ENCODE measurements at regions not wholly inside any gene's neighbourhood (a gene's known extent, or its start where the extent isn't known, plus 50 kb on each side); places are given as distances from the start of the nearest gene placed in this dataset.

GRCh38 chr6:106802139-106802538 lies 172.4 kb downstream of the CD24 start:
- no peak for DNase-seq (ENCODE audit: low read depth)
- H3K4me3 ChIP-seq (ENCODE audit: low read length) = no peak overlapping the region
- no peak for TF ChIP-seq CTCF (conservative IDR thresholded peaks at IDR 0.05; ENCODE audit: low read depth, low read length)

GRCh38 chr6:106801256-106801655 lies 171.9 kb downstream of the QRSL1 start:
- no peak for DNase-seq (ENCODE audit: low read depth)
- no peak for TF ChIP-seq CTCF (conservative IDR thresholded peaks at IDR 0.05; ENCODE audit: low read depth, low read length)
- H3K4me3 ChIP-seq (ENCODE audit: low read length) = no peak overlapping the region

- no peak overlapping the region for H3K4me3 ChIP-seq (ENCODE audit: low read length)
- no peak for DNase-seq (ENCODE audit: low read depth)
- TF ChIP-seq CTCF (conservative IDR thresholded peaks at IDR 0.05; ENCODE audit: low read depth, low read length) = no peak
Observed at GRCh38 chr6:106800379-106800778, 171.0 kb downstream of the QRSL1 start.

DNA sequence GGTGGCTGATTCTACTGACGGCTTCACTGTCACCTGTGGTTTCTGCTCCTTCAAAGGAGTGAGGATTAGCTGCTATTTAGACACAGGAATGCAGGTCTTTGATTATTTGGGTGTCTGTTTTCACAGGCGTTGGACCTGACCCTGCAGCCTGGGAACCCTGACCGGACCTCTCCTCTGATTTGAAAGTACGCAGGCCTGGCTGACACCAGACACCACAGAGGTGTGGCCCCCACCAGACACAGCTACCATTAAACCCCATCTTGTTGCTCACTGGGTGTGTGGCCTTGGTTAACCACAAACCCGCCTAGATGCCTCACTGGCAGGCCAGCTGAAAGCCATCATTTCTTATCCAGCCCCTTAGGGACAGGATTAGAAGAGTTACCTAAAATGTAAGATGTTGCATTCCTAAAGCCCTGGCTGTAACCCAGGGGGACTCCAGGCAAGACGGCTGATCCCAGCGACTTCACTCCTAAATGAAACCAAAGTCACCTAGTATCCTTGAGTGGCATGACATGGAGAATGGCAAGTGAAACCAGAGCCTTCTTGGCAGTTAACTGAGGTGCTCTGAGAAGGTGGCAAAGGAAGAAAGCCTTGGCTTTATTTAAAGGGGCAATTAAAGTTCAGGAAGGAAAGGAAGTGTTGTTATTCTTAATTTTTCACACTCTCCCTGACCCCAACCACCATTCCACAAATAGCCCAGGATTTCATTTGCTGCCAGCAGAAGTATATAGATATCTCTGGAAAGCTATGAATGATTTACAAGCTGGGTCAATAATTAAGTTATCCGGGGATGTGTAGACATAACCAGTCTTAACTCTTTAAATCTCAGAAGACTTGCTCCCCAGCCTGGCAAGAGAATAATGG lies 169.9 kb downstream of the QRSL1 start:
- H3K4me3 ChIP-seq (ENCODE audit: low read length) = no peak overlapping the region
- no peak for TF ChIP-seq CTCF (conservative IDR thresholded peaks at IDR 0.05; ENCODE audit: low read depth, low read length)
- DNase-seq (ENCODE audit: low read depth) = peak; percentile 21

- no peak overlapping the region for H3K4me3 ChIP-seq (ENCODE audit: low read length)
- no peak for DNase-seq (ENCODE audit: low read depth)
- no peak for TF ChIP-seq CTCF (conservative IDR thresholded peaks at IDR 0.05; ENCODE audit: low read depth, low read length)
Observed at GRCh38 chr6:106797186-106797585, 167.8 kb downstream of the QRSL1 start.

DNA sequence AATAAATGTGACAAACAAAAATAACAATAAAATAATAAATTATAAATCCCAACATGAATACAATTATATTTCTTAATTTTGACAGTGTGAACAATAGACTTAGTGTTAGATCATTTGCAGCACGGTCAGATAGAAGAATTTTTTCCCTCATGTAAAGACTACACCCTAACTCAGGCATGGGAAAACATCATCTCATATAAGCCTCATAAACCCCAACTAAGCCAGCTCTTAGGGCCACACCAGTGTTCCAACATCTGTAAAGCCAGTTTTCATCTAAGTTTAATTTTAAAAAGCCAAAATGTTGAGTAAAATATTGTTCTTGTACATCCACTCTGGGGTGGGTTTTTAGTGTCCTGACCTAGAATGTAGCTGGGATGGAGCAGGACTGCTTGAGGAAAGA lies 167.4 kb downstream of the QRSL1 start:
- TF ChIP-seq CTCF (conservative IDR thresholded peaks at IDR 0.05; ENCODE audit: low read depth, low read length) = no peak
- H3K4me3 ChIP-seq (ENCODE audit: low read length) = no peak overlapping the region
- no peak for DNase-seq (ENCODE audit: low read depth)

DNA sequence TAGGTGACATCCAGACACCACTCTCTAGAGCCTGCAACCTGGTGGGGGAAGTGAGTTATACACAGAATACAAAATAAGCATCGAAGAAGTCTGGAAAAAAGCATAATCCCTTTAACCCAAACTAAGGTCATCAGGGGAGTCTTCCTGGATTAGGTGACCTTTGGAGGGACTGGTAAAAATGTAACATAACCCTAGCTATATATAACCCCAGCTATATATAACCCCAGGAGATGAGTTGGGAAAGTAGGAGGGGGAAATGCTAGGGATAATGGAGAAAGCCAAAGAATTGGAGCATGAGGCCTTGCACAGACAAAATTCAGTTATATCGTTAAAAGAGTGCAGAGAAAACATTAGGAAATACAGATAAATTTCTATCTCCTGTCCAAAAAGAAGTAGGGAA lies 164.8 kb downstream of the QRSL1 start:
- DNase-seq (ENCODE audit: low read depth) = no peak
- no peak overlapping the region for H3K4me3 ChIP-seq (ENCODE audit: low read length)
- TF ChIP-seq CTCF (conservative IDR thresholded peaks at IDR 0.05; ENCODE audit: low read depth, low read length) = no peak
